SK-N-MC (cell line): ENCODE measurements at regions not wholly inside any gene's neighbourhood (a gene's known extent, or its start where the extent isn't known, plus 50 kb on each side); places are given as distances from the start of the nearest gene placed in this dataset.

ENCODE experiments used
- DNase-seq: peaks from one replicate; pipeline ENCODE4 v3.0.0-alpha.2; 2011; ENCODE audit warnings: low read depth, low spot score
- H3K27ac ChIP-seq: fragments of 200-600 bp; sonication (generic); 2 replicates; pipeline ENCODE4 v1.5.1; 2016; ENCODE audit warnings: mixed run types
- H3K36me3 ChIP-seq: fragments of 200-600 bp; sonication (generic); 2 replicates; pipeline ENCODE4 v1.6.1; 2017; ENCODE audit warnings: antibody characterized with exemption, low read length, mixed read lengths; ENCODE audit not compliant: insufficient read depth
- H3K4me3 ChIP-seq: fragments of 200-600 bp; sonication (generic); 2 replicates; pipeline ENCODE4 v1.5.1; 2016
- H3K9ac ChIP-seq: fragments of 200-600 bp; sonication (generic); 2 replicates; pipeline ENCODE4 v1.8.0; 2017; ENCODE audit warnings: mixed run types, mixed read lengths; ENCODE audit not compliant: insufficient read length
- H3K9me3 ChIP-seq: fragments of 200-600 bp; sonication (generic); 2 replicates; pipeline ENCODE4 v1.6.1; 2017; ENCODE audit warnings: low read depth, mild to moderate bottlenecking, antibody characterized with exemption, low read length, moderate library complexity, mixed read lengths
- EZH2 ChIP-seq: fragments of 200-600 bp; sonication (generic); IDR thresholded peaks from one replicate; pipeline ENCODE4 v1.6.1; 2017; ENCODE audit warnings: antibody characterized with exemption
- FOXP2 ChIP-seq: optimal IDR thresholded peaks from 2 replicates; pipeline ENCODE3; 2011; ENCODE audit warnings: mild to moderate bottlenecking, moderate library complexity; ENCODE audit not compliant: insufficient read depth; ENCODE audit errors: extremely low read length, control extremely low read depth
- POLR2AphosphoS5 ChIP-seq: IDR thresholded peaks from 2 replicates; pipeline ENCODE4 v1.6.1; 2012; ENCODE audit warnings: mild to moderate bottlenecking, low read depth, low read length, borderline replicate concordance

DNA sequence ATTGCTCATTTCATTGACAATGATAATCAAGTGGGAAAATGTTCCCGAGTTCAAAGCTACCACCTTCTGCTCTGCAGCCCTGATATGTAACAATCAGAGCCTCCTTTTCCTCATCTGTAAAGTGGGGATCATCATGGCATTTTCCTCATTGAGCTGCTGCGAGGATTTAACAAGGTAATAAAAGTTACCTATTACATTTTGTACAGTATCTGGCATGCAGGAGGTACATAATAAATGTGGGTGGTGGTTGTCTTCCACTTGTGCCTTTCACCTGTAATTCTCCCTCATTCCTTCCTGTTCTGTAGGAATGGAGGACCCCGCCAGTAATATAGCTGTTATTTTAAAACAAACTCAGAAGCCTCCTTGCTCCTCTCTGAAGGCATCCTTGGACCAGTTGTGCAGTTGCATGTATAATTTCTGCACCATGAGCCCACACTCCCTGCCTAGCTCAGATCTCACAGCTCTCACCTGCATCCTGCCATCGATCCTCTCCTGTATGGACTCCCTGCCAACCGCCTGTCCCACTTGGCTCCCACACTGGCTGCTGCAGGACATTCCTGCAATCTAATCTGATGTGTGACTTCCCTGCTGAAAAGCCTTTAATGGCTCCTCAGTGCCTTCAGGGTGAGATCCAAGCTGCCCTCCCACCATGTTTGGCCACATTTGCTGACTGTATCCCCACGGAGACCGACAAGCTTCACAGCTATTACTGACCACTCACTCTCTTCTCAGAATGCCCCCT lies 350.4 kb downstream of the EN1 start:
- H3K36me3 ChIP-seq, result no peaks in the 10 kb centered on the region
- TF ChIP-seq POLR2AphosphoS5, result no peak
- TF ChIP-seq FOXP2, result no peak
- no peak for TF ChIP-seq EZH2
- H3K9ac ChIP-seq, result no peak overlapping the region
- DNase-seq, result no peak
- H3K27ac ChIP-seq, result no peak overlapping the region
- H3K4me3 ChIP-seq, result no peak overlapping the region
- no peaks in the 10 kb centered on the region for H3K9me3 ChIP-seq

GRCh38 chr2:118496467-118496866 lies 351.0 kb downstream of the EN1 start:
- no peak overlapping the region for H3K9ac ChIP-seq
- no peaks in the 10 kb centered on the region for H3K36me3 ChIP-seq
- no peak for DNase-seq
- no peak overlapping the region for H3K4me3 ChIP-seq
- H3K9me3 ChIP-seq, result no peaks in the 10 kb centered on the region
- H3K27ac ChIP-seq, result no peak overlapping the region
- no peak for TF ChIP-seq EZH2
- TF ChIP-seq POLR2AphosphoS5, result no peak
- TF ChIP-seq FOXP2, result no peak

GRCh38 chr2:118495290-118495689 lies 352.2 kb downstream of the EN1 start:
- no peaks in the 10 kb centered on the region for H3K36me3 ChIP-seq
- H3K9ac ChIP-seq, result no peak overlapping the region
- H3K27ac ChIP-seq, result no peak overlapping the region
- TF ChIP-seq FOXP2, result no peak
- TF ChIP-seq EZH2, result no peak
- TF ChIP-seq POLR2AphosphoS5, result no peak
- no peaks in the 10 kb centered on the region for H3K9me3 ChIP-seq
- no peak for DNase-seq
- H3K4me3 ChIP-seq, result no peak overlapping the region

DNA sequence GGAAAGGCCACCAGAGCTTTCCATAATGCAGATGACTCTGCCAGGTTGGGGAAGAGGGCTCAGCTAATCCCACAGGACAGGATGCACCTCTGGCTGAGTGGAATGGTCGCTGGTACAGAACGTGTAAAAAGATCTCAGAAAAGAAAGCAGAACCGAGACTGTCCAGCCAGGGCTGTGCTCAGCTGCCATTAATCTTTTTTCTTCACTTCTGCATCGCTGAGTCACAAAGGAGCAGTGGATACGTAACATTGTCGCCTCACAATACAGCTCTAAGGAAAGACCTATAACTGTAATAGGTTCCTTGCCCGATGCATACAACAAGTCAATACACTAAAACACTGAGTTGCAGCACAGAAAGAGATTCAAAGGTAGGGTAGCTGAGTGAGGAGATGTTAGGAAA lies 354.2 kb downstream of the EN1 start:
- TF ChIP-seq EZH2 (no peak), POLR2AphosphoS5 (no peak), FOXP2 (no peak)
- H3K36me3 ChIP-seq, result no peaks in the 10 kb centered on the region
- no peaks in the 10 kb centered on the region for H3K9me3 ChIP-seq
- H3K27ac ChIP-seq, result no peak overlapping the region
- DNase-seq, result no peak
- H3K4me3 ChIP-seq, result no peak overlapping the region
- H3K9ac ChIP-seq, result no peak overlapping the region

- H3K27ac ChIP-seq, result no peak overlapping the region
- no peaks in the 10 kb centered on the region for H3K9me3 ChIP-seq
- no peak for DNase-seq
- no peak overlapping the region for H3K4me3 ChIP-seq
- TF ChIP-seq EZH2 (no peak), FOXP2 (no peak), POLR2AphosphoS5 (no peak)
- H3K9ac ChIP-seq, result no peak overlapping the region
- H3K36me3 ChIP-seq, result no peaks in the 10 kb centered on the region
Measured at GRCh38 chr2:118492335-118492734, 355.1 kb downstream of the EN1 start.

DNA sequence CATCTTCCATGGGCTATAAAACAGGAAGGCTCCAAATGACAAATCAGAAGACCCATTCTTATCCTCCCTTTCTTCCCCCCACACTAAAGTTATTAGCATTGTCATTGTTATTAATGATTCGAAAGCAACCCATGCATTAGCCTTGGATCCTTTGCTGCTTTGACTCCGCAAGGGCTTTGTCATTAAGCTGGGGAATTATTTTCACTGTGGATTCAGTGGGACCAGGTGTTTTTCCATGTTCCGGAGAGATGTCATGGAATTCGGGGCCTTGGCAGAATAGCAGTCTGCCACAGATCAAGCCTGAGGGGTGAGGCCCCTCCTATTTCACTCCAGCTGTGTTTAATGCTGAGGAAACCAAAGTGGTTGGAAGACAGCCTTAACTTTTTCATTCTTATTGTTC lies 357.1 kb downstream of the EN1 start:
- TF ChIP-seq FOXP2 (no peak), POLR2AphosphoS5 (no peak), EZH2 (no peak)
- Histone ChIP-seq H3K27ac (no peak overlapping the region), H3K36me3 (no peaks in the 10 kb centered on the region), H3K9me3 (no peaks in the 10 kb centered on the region), H3K4me3 (no peak overlapping the region), H3K9ac (no peak overlapping the region)
- DNase-seq, result no peak

DNA sequence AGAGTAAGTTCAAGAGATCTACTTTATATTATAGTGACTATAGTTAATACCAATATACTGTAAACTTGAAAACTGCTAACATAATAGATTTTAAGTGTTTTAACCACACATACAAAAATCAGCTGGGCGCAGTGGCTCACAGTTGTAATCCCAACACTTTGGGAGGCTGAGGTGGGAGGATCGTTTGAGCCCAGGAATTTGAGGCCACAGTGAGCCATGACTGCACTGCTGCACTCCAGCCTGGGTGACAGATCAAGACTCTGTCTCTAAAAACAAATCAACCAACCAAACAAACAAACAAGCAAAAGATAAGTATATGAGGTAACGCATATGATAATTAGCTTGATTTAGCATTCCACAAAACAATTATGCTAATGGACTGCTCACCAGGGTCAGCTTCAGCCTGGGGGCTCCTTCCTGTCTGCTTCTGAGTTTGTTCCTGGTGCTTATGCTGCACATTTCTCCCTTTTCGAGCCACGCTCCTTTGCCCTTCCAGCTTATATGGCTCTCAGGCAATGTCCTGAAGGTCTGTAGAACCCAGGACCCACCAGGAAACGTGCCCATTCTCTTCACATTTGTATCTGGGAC lies 357.6 kb downstream of the EN1 start:
- no peak for DNase-seq
- H3K27ac ChIP-seq, result no peak overlapping the region
- no peaks in the 10 kb centered on the region for H3K9me3 ChIP-seq
- no peaks in the 10 kb centered on the region for H3K36me3 ChIP-seq
- no peak overlapping the region for H3K9ac ChIP-seq
- H3K4me3 ChIP-seq, result no peak overlapping the region
- TF ChIP-seq POLR2AphosphoS5 (no peak), EZH2 (no peak), FOXP2 (no peak)

DNA sequence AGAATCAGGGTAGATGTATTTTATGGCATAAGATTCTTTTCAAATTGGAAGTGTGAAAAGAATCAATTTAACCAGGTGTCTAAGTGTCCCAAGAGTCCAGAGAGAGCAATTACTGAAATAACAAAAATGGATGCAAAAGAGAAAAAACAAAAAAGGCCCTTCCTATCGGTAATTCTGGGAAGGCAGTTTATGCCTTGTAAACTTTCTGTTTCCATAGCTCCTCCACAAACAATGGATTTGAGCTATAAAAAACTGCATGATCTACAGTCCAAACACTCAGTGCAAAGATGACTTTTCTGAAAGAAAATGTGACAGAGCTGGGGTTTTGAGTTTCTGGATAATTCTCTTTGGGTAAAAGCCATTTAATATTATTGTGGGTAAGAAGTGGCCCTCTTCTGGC lies 366.1 kb downstream of the EN1 start:
- TF ChIP-seq POLR2AphosphoS5 (no peak), FOXP2 (no peak), EZH2 (no peak)
- DNase-seq, result no peak

More for the DNA sequence above, 366.1 kb downstream of the EN1 start:
- Histone ChIP-seq H3K9ac (no peak overlapping the region), H3K9me3 (no peaks in the 10 kb centered on the region), H3K36me3 (no peaks in the 10 kb centered on the region), H3K27ac (no peak overlapping the region), H3K4me3 (no peak overlapping the region)
